Cardiac fibroblast (primary cell): ENCODE measurements at regions not wholly inside any gene's neighbourhood (a gene's known extent, or its start where the extent isn't known, plus 50 kb on each side); places are given as distances from the start of the nearest gene placed in this dataset.

Experiments used
- DNase-seq, 2 donors: peaks; one replicate each; pipeline versions ENCODE4 v3.0.0 to v3.0.0-alpha.2; 2010; ENCODE audit warnings: low read depth in 2 of 2
- H3K4me3 ChIP-seq, 2 donors: replicated peaks in 1 of 2; 1 replicate in 1 of 2; 2 replicates in 1 of 2; pipeline ENCODE4 v1.5.1; 2011; ENCODE audit warnings: low read depth in 2 of 2, low read length in 2 of 2, mild to moderate bottlenecking in 2 of 2, moderate library complexity in 1 of 2
- TF ChIP-seq, protein P1 (sequence below): IDR thresholded peaks from one replicate; pipeline ENCODE4 v1.5.1; 2011; ENCODE audit warnings: low read depth, mild to moderate bottlenecking, low read length, inconsistent platforms

DNA sequence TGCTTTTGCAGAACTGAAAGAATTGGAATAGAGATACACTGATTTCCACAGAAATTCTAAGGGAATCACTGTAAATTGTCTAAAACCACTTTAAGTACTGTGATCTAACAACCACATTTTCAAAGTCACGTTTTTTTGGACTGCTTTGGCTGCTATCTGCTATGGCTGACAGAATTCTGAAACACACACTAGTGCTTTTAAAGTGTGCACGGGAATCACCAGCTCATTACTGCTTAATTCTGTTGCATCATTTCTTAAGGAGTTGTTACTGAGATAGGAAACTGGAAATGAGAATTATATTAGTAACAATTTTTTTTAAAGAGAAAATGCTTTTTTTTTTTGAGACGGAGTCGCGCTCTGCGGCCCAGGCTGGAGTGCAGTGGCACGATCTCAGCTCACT, 716.5 kb upstream of the NRSN1 start:
- no peak for DNase-seq
- H3K4me3 ChIP-seq: no peak overlapping the region
- TF ChIP-seq, protein P1, sequence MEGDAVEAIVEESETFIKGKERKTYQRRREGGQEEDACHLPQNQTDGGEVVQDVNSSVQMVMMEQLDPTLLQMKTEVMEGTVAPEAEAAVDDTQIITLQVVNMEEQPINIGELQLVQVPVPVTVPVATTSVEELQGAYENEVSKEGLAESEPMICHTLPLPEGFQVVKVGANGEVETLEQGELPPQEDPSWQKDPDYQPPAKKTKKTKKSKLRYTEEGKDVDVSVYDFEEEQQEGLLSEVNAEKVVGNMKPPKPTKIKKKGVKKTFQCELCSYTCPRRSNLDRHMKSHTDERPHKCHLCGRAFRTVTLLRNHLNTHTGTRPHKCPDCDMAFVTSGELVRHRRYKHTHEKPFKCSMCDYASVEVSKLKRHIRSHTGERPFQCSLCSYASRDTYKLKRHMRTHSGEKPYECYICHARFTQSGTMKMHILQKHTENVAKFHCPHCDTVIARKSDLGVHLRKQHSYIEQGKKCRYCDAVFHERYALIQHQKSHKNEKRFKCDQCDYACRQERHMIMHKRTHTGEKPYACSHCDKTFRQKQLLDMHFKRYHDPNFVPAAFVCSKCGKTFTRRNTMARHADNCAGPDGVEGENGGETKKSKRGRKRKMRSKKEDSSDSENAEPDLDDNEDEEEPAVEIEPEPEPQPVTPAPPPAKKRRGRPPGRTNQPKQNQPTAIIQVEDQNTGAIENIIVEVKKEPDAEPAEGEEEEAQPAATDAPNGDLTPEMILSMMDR: no peak

DNA sequence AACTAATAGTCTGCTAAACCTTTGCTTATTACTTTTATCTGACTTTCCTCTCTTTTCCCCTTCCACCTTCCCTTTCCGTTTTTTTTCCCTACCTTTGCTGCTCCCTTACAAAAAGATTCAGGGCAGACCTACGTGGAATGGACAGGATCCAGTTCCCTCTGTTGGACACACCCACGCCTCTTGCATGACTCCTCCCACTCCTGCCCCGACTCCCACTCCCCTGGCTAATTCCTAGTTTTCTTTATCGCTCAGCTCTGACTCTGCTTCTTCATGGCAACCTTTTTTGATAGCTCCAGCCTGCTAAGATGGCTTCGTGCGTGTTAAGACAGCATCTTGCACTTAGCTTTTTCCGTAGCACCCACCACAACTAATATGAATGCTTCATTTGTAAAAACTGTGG, 715.6 kb upstream of the NRSN1 start:
- no peak for DNase-seq
- TF ChIP-seq, protein P1: no peak
- H3K4me3 ChIP-seq: no peak overlapping the region

DNA sequence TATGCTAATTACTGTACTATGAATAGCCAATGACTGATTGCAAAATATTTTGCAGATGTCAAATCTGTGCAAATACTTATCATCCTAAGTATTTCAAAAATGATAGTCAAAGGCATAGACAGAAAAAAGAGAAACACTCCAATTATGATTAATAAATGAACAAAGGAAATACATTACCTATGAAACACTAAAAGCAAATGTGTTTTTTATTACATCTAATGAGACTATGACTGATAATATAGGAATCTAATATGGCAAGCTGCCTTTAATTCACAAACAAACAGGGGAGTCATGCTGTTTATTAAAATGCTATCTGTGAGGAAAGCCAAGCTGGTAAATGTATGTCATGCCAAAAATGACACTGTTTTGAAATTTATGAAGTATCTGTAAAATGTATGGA, 713.2 kb upstream of the NRSN1 start:
- no peak for DNase-seq
- TF ChIP-seq, protein P1: no peak
- H3K4me3 ChIP-seq: no peak overlapping the region

DNA sequence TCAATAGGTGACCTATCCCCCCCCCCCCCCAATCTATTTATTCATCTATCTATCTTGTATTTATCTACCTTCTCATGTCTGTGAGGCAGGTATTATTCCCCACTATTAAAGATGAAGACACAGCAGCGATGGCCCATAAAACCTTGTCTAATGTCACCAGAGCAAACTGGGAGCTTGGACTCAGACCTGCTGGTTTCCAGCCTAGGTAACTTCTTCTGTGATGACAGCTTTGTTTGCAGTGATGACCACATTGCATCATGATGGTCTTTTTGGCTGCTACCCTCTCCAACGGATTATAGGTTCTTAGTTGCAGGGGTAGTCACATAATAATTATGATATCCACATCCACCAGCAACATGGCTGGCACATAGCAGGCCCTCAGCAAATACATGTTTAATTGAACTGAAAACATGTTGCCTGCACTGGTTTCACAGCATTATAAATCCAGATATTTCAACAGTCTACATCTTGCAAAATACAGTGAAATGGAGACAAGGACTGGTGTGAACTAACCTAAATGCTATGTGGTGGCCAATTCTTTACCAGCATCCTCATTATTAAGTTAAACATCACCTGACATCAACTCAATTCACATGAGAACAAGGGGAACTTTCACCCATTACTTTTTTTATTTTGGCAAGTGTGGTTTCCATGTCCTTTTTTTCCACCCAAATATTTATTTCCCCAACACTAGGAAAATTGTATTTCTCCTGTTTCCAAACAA, 712.5 kb upstream of the NRSN1 start:
- peak in 1 of 2 donors; percentile 9 for DNase-seq
- TF ChIP-seq, protein P1: no peak
- H3K4me3 ChIP-seq: no peak overlapping the region

DNA sequence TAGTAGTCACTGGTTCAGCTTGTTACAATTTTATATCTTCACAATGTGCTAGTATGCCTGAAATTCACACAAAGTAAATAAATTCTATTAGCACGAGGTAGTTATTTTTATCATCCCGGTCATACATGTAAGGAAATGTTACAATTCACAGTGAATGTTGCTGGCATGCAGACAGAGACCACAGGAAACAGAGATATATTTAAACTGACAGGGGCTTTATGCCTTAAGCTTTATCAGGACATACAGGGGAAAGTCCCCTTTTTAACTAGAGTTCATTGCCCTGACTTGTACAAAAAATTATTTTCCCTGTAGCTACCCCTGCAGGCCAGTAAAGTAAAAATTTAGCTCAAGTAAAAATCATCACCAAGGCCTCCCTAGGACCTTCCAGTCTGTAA, 712.0 kb upstream of the NRSN1 start:
- TF ChIP-seq, protein P1: peak; percentile 36
- DNase-seq: peak; percentile 55 to 63
- H3K4me3 ChIP-seq: no peak overlapping the region

DNA sequence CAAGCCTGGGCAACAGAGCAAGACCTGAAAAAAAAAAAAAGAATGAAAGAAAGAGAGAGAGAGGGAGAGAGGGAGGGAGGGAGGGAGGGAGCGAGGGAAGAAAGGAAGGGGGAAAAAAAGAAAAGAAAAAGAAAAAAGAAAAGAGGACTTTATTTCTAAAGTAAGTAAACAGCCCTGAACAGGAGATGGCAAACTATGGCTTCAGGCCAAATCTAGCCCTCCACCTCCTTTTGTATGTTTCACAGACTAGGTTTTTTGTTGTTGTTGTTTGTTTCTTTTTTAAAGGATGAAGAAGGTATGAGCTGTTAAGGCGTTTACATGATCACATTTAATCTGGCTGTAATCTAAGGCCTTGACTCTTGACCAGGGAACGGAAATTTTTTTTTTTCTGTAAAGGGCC, 711.1 kb upstream of the NRSN1 start:
- H3K4me3 ChIP-seq: no peak overlapping the region
- no peak for DNase-seq
- TF ChIP-seq, protein P1: no peak

DNA sequence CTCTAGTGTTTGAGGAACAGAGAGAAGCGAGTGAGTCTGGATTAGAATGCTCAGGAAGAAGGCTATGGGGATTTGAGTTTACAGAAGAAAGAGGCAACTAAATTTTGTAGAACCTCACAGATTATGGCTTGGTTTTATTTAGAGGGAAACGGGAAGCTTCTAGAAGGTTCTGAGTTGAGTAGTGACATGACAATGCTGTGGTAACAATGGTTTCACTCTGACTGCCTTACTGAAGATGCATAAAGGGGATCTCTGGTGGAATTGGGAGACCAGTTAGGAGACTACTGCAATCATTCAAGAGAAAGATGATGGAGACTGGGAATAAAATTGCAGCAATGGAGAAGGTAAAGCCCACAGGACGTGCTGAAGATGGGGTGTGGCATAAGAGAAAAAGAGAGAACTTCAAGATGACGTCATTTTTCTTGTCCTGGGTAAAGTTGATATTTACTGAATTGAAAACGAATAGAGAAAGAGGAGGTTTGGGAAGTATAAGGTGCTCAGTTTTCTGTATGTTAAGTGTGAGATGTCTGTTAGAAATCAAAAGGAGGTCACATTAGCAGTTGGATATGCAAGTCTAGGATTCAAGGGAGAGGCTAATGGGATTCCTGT, 710.1 kb upstream of the NRSN1 start:
- H3K4me3 ChIP-seq: no peak overlapping the region
- DNase-seq: no peak
- TF ChIP-seq, protein P1: no peak
